H1 (cell line): ENCODE measurements at regions not wholly inside any gene's neighbourhood (a gene's known extent, or its start where the extent isn't known, plus 50 kb on each side); places are given as distances from the start of the nearest gene placed in this dataset.

Experiments
- TEAD4 ChIP-seq: IDR thresholded peaks from 2 replicates; pipeline ENCODE4 v1.6.1; 2012; ENCODE audit warnings: low read depth, low read length, inconsistent platforms, mixed read lengths
- TF ChIP-seq, protein P1 (sequence below): IDR thresholded peaks from 2 replicates; pipeline ENCODE4 v1.6.1; 2011; ENCODE audit warnings: low read depth, mild to moderate bottlenecking, low read length; ENCODE audit not compliant: insufficient read depth
- TF ChIP-seq, protein P2 (sequence below): IDR thresholded peaks from 2 replicates; pipeline ENCODE4 v1.6.1; 2011; ENCODE audit warnings: low read length, improper control_type of control experiment

- TF ChIP-seq, protein P1, sequence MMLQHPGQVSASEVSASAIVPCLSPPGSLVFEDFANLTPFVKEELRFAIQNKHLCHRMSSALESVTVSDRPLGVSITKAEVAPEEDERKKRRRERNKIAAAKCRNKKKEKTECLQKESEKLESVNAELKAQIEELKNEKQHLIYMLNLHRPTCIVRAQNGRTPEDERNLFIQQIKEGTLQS = no peak
- TF ChIP-seq TEAD4 = no peak
- TF ChIP-seq, protein P2, sequence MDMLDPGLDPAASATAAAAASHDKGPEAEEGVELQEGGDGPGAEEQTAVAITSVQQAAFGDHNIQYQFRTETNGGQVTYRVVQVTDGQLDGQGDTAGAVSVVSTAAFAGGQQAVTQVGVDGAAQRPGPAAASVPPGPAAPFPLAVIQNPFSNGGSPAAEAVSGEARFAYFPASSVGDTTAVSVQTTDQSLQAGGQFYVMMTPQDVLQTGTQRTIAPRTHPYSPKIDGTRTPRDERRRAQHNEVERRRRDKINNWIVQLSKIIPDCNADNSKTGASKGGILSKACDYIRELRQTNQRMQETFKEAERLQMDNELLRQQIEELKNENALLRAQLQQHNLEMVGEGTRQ = no peak
Observed at GRCh38 chr11:57903011-57903410, 120.7 kb upstream of the OR9Q1 start (continued).
